Prostate gland (tissue), 1 donor: ENCODE measurements at regions not wholly inside any gene's neighbourhood (a gene's known extent, or its start where the extent isn't known, plus 50 kb on each side); places are given as distances from the start of the nearest gene placed in this dataset.

ENCODE experiments used
- POLR2A ChIP-seq: fragments of 450-650 bp; IDR thresholded peaks from one replicate; pipeline ENCODE4 v1.6.1; 2016; ENCODE audit warnings: antibody characterized with exemption, mild to moderate bottlenecking
- POLR2AphosphoS5 ChIP-seq: sonication (generic); formaldehyde crosslinking; IDR thresholded peaks from one replicate; pipeline ENCODE4 v1.6.1; 2017; ENCODE audit warnings: antibody characterized with exemption

GRCh38 chr11:70594031-70594430 is 195.7 kb downstream of the CTTN start:
- TF ChIP-seq POLR2A (no peak), POLR2AphosphoS5 (no peak)
